ENCODE measurements at regions not wholly inside any gene's neighbourhood (a gene's known extent, or its start where the extent isn't known, plus 50 kb on each side); places are given as distances from the start of the nearest gene placed in this dataset.

- in situ Hi-C loops (cut with MboI): no loop called here
- Histone ChIP-seq H3K79me2 (ENCODE audit: control insufficient read depth, insufficient read depth, low read length) (no peaks in the 10 kb centered on the region), H3K4me3 (no peak overlapping the region), H3K36me3 (ENCODE audit: control insufficient read depth in 2 of 2, insufficient read depth in 2 of 2, low read length in 1 of 2) (no peaks in the 10 kb centered on the region), H2AFZ (ENCODE audit: control insufficient read depth, low read depth, low read length) (no peak overlapping the region), H3K4me1 (ENCODE audit: control insufficient read depth, insufficient read depth, low read length) (no peaks in the 10 kb centered on the region), H3K27me3 (replicated peaks in 1 of 2; ENCODE audit: control insufficient read depth in 2 of 2, insufficient read depth in 2 of 2, low read length in 1 of 2) (no peaks in the 10 kb centered on the region), H3K27ac (ENCODE audit: control insufficient read depth, insufficient read depth) (no peak overlapping the region), H3K4me2 (ENCODE audit: control insufficient read depth, insufficient read depth) (no peak overlapping the region), H4K20me1 (ENCODE audit: control insufficient read depth, insufficient read depth) (no peaks in the 10 kb centered on the region), H3K9me3 (replicated peaks; ENCODE audit: control insufficient read depth, insufficient read depth, low read length) (no peaks in the 10 kb centered on the region), H3K9ac (ENCODE audit: control insufficient read depth, insufficient read depth, low read length) (no peak overlapping the region)
- no TSS peak for BruUV-seq (replicated peaks)
- WGBS (ENCODE audit: insufficient coverage, insufficient replicate concordance, low lambda C conversion rate, missing lambda C conversion rate): 0% methylated on average over 1 of the region's 1 CpG
- intact Hi-C loops (cut with micrococcal nuclease; ENCODE audit: unreplicated experiment): no loop called here
- ChIA-PET CTCF (no interaction called here), SMC1A (ENCODE audit: uncharacterized antibody, unreplicated experiment) (no interaction called here), RAD21 (ENCODE audit: unreplicated experiment) (no interaction called here), POLR2A (no interaction called here)
- DNase-seq (ENCODE audit: low read depth, low spot score) (no peak), ATAC-seq (no peak), FAIRE-seq (no peak)
- no peak for TF ChIP-seq TARDBP (IDR thresholded peaks at IDR 0.05; ENCODE audit: borderline replicate concordance)
- TF ChIP-seq, protein P1, sequence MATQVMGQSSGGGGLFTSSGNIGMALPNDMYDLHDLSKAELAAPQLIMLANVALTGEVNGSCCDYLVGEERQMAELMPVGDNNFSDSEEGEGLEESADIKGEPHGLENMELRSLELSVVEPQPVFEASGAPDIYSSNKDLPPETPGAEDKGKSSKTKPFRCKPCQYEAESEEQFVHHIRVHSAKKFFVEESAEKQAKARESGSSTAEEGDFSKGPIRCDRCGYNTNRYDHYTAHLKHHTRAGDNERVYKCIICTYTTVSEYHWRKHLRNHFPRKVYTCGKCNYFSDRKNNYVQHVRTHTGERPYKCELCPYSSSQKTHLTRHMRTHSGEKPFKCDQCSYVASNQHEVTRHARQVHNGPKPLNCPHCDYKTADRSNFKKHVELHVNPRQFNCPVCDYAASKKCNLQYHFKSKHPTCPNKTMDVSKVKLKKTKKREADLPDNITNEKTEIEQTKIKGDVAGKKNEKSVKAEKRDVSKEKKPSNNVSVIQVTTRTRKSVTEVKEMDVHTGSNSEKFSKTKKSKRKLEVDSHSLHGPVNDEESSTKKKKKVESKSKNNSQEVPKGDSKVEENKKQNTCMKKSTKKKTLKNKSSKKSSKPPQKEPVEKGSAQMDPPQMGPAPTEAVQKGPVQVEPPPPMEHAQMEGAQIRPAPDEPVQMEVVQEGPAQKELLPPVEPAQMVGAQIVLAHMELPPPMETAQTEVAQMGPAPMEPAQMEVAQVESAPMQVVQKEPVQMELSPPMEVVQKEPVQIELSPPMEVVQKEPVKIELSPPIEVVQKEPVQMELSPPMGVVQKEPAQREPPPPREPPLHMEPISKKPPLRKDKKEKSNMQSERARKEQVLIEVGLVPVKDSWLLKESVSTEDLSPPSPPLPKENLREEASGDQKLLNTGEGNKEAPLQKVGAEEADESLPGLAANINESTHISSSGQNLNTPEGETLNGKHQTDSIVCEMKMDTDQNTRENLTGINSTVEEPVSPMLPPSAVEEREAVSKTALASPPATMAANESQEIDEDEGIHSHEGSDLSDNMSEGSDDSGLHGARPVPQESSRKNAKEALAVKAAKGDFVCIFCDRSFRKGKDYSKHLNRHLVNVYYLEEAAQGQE (IDR thresholded peaks at IDR 0.05; ENCODE audit: low read depth, low read length): no peak
Observed at GRCh38 chrX:127606590-127606989, 445.6 kb downstream of the ACTRT1 start.

DNA sequence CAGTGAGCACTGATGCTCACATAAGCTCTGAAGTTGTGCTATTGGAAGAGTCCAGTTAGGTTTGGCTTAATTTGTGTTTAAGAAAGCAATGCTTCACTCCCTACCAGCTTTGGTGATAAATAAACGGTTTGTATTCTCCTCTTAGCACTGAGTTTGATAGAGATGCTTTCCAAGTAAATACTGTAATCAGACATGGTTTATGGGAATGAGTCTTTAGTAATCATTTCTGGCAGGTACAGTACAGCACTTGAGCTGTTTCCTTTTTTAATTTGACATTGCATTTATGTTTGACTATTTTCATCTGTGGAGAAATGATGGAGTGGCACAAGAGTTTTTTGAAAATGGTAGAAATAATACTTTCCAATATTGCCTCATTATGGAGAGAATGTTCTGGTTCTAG, 455.3 kb downstream of the ACTRT1 start:
- RAD21 ChIA-PET (ENCODE audit: unreplicated experiment): no interaction called here
- WGBS (ENCODE audit: insufficient coverage, insufficient replicate concordance, low lambda C conversion rate, missing lambda C conversion rate): 0% methylated on average over 1 of the region's 1 CpG
- SMC1A ChIA-PET (ENCODE audit: uncharacterized antibody, unreplicated experiment): no interaction called here
- Histone ChIP-seq H3K36me3 (ENCODE audit: control insufficient read depth in 2 of 2, insufficient read depth in 2 of 2, low read length in 1 of 2) (no peaks in the 10 kb centered on the region), H3K4me2 (ENCODE audit: control insufficient read depth, insufficient read depth) (no peak overlapping the region), H3K27ac (ENCODE audit: control insufficient read depth, insufficient read depth) (no peak overlapping the region), H2AFZ (ENCODE audit: control insufficient read depth, low read depth, low read length) (no peak overlapping the region), H3K4me3 (no peak overlapping the region), H3K79me2 (ENCODE audit: control insufficient read depth, insufficient read depth, low read length) (no peaks in the 10 kb centered on the region), H3K4me1 (ENCODE audit: control insufficient read depth, insufficient read depth, low read length) (no peaks in the 10 kb centered on the region), H3K27me3 (replicated peaks in 1 of 2; ENCODE audit: control insufficient read depth in 2 of 2, insufficient read depth in 2 of 2, low read length in 1 of 2) (no peaks in the 10 kb centered on the region), H4K20me1 (ENCODE audit: control insufficient read depth, insufficient read depth) (no peaks in the 10 kb centered on the region), H3K9me3 (replicated peaks; ENCODE audit: control insufficient read depth, insufficient read depth, low read length) (no peaks in the 10 kb centered on the region), H3K9ac (ENCODE audit: control insufficient read depth, insufficient read depth, low read length) (no peak overlapping the region)
- intact Hi-C loops (cut with micrococcal nuclease; ENCODE audit: unreplicated experiment): no loop called here
- no peak for DNase-seq (ENCODE audit: low read depth, low spot score)
- CTCF ChIA-PET: no interaction called here
- FAIRE-seq: no peak
- POLR2A ChIA-PET: no interaction called here
- ATAC-seq: no peak
- in situ Hi-C loops (cut with MboI): no loop called here
- BruUV-seq (replicated peaks): no TSS peak
- TF ChIP-seq, protein P2, sequence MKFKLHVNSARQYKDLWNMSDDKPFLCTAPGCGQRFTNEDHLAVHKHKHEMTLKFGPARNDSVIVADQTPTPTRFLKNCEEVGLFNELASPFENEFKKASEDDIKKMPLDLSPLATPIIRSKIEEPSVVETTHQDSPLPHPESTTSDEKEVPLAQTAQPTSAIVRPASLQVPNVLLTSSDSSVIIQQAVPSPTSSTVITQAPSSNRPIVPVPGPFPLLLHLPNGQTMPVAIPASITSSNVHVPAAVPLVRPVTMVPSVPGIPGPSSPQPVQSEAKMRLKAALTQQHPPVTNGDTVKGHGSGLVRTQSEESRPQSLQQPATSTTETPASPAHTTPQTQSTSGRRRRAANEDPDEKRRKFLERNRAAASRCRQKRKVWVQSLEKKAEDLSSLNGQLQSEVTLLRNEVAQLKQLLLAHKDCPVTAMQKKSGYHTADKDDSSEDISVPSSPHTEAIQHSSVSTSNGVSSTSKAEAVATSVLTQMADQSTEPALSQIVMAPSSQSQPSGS (IDR thresholded peaks at IDR 0.05; ENCODE audit: low read length): no peak
- TF ChIP-seq YBX1 (IDR thresholded peaks at IDR 0.05) (no peak), MEF2B (IDR thresholded peaks at IDR 0.05; ENCODE audit: partially characterized antibody, poor library complexity, severe bottlenecking) (no peak), RAD21 (IDR thresholded peaks at IDR 0.05; ENCODE audit: insufficient read depth, low read depth, low read length) (no peak), MYB (IDR thresholded peaks at IDR 0.05; ENCODE audit: borderline replicate concordance, low read depth, low read length) (no peak), PRDM15 (CRISPR knock-in tag; IDR thresholded peaks at IDR 0.05) (no peak)

All from GM12878 (cell line).